Activated naive CD4-positive, alpha-beta T cell treated with anti-CD3 and anti-CD28 coated beads for 36 hours (primary cell): ENCODE measurements at regions not wholly inside any gene's neighbourhood (a gene's known extent, or its start where the extent isn't known, plus 50 kb on each side); places are given as distances from the start of the nearest gene placed in this dataset.
"Not testable (repeated sequence)": the region's sequence is repeated elsewhere in the genome, so short reads cannot be mapped to it uniquely, and the experiment has no call there.

Experiments used
- CTCF ChIA-PET: fragments of 350-600 bp; sonication (Branson Sonifier 250); formaldehyde crosslinking; loops from one replicate; lab custom pipeline; 2021; ENCODE audit warnings: antibody characterized with exemption; lab: Charles Lee
- DNase-seq: peaks from one replicate; pipeline ENCODE4 v3.0.0-alpha.2; 2020
- H3K27ac Mint-ChIP-seq: one replicate; pipeline ENCODE4 v1.8.0; 2021; ENCODE audit warnings: mild to moderate bottlenecking, mixed read lengths
- H3K27me3 Mint-ChIP-seq: one replicate; pipeline ENCODE4 v1.8.0; 2021; ENCODE audit warnings: low read depth, mixed read lengths
- H3K36me3 Mint-ChIP-seq: one replicate; pipeline ENCODE4 v1.8.0; 2021; ENCODE audit warnings: low read depth, mixed read lengths
- H3K4me1 Mint-ChIP-seq: one replicate; pipeline ENCODE4 v1.8.0; 2021; ENCODE audit warnings: low read depth, mixed read lengths
- H3K4me3 Mint-ChIP-seq: one replicate; pipeline ENCODE4 v1.8.0; 2021; ENCODE audit warnings: mild to moderate bottlenecking, moderate library complexity, mixed read lengths
- H3K9me3 Mint-ChIP-seq: one replicate; pipeline ENCODE4 v1.8.0; 2021; ENCODE audit warnings: mixed read lengths
- intact Hi-C: fragments of 100-400 bp; cut with micrococcal nuclease; formaldehyde crosslinking; loops from one replicate; pipeline ENCODE4 v1.15.1; 2023

DNA sequence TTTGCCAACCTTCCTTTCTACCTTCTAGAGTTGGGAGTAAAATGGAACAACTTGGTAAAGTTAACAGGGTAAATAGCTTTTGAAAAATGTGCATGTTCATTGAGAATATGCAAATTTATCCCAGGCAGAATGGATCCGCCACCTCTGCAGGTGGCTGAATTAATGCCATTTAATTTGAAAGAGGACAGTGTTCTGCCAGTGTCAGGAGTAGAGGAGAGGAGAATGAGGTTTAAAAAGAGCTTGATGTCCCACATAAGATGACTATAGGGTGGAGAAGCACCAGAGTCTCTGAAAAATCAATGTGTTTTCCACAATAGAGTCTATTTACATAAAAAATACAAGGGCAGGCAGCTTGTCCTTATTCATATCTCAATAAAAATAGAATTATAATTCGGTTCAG lies 1804.3 kb upstream of the PCDH10 start:
- no peak overlapping the region for H3K27ac Mint-ChIP-seq
- no peaks in the 10 kb centered on the region for H3K4me1 Mint-ChIP-seq
- CTCF ChIA-PET: no interaction called here
- intact Hi-C loops: no loop called here
- H3K27me3 Mint-ChIP-seq: no peaks in the 10 kb centered on the region
- peaks cover 1% of the 10 kb centered on the region for H3K9me3 Mint-ChIP-seq
- H3K4me3 Mint-ChIP-seq: no peak overlapping the region
- H3K36me3 Mint-ChIP-seq: no peaks in the 10 kb centered on the region
- no peak for DNase-seq

DNA sequence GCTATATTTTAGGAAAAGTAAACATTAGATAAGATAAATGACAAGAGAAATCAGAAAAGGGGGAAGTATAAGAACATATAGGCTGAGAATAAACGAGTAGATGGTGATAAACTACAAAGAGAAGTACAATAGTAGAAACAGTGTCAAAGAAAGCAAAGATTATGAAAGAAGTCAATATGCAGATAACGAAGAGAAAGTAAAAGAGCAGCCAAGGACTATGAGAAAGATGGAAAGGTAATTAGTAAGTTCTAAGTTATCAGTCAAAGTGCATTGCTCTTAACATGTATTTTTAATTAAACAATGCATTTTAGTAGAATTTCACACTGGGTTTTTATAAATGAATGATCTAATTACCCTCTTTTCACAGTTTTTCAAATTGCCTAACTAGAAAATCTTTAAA lies 1801.3 kb upstream of the PCDH10 start:
- H3K4me1 Mint-ChIP-seq: no peaks in the 10 kb centered on the region
- no peak for DNase-seq
- peaks cover 3% of the 10 kb centered on the region for H3K9me3 Mint-ChIP-seq
- no peak overlapping the region for H3K27ac Mint-ChIP-seq
- intact Hi-C loops: no loop called here
- CTCF ChIA-PET: no interaction called here
- H3K4me3 Mint-ChIP-seq: no peak overlapping the region
- H3K36me3 Mint-ChIP-seq: no peaks in the 10 kb centered on the region
- H3K27me3 Mint-ChIP-seq: no peaks in the 10 kb centered on the region

DNA sequence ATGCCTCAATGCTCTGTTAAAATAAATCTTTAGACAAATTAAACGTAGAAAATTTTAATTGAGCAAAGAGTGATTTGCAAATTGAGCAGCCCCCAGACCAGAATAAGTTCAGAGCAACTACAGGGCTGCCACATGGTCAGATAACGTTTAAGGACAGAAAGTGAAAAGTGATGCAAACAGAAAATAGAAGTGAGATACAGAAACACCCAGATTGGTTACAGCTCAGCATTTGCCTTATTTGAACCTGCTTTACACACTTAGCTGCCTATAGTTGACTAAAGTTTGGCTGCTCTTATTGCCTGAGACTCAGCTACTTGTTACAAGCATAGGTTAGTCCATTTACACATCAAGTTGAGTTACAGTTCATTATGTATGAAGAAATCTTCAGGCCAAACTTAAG lies 1800.8 kb upstream of the PCDH10 start:
- CTCF ChIA-PET: no interaction called here
- H3K4me1 Mint-ChIP-seq: no peaks in the 10 kb centered on the region
- H3K4me3 Mint-ChIP-seq: no peak overlapping the region
- H3K36me3 Mint-ChIP-seq: no peaks in the 10 kb centered on the region
- no peak overlapping the region for H3K27ac Mint-ChIP-seq
- intact Hi-C loops: no loop called here
- no peaks in the 10 kb centered on the region for H3K27me3 Mint-ChIP-seq
- H3K9me3 Mint-ChIP-seq: peaks cover 3% of the 10 kb centered on the region
- no peak for DNase-seq

DNA sequence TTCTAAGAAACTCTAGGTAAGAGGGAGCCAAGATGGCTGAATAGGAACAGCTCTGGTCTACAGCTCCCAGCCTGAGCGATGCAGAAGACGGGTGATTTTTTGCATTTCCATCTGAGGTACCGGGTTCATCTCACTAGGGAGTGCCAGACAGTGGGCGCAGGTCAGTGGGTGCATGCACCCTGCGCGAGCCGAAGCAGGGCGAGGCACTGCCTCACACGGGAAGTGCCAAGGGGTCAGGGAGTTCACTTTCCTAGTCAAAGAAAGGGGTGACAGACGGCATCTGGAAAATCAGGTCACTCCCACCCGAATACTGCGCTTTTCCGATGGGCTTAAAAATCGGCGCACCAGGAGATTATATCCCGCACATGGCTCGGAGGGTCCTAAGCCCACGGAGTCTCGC lies 1796.7 kb upstream of the PCDH10 start:
- H3K9me3 Mint-ChIP-seq, H3K4me1 Mint-ChIP-seq, H3K36me3 Mint-ChIP-seq, H3K4me3 Mint-ChIP-seq, CTCF ChIA-PET, H3K27me3 Mint-ChIP-seq, intact Hi-C loops, H3K27ac Mint-ChIP-seq, DNase-seq: not testable (repeated sequence)

DNA sequence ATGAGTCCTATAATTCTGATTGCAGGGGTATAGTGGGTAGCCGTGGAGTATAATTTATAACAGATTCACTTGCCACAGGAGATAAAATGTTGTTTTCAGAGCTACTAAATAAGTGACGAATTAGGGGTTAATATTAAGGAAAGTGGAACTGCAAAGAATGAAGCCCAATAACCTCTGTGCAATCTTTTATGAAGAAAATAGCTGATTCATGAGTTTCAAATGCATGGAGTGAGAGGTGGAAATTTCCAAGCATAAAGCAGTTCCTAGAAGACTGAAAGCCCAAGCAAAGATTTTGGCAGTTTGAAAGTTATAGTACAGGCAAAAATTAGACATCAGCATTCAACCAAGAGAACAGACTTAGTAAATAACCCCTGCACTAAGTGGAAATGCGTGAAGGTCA lies 1782.4 kb upstream of the PCDH10 start:
- no peak overlapping the region for H3K4me3 Mint-ChIP-seq
- H3K27me3 Mint-ChIP-seq: no peaks in the 10 kb centered on the region
- no peak overlapping the region for H3K27ac Mint-ChIP-seq
- CTCF ChIA-PET: interaction anchor here (0.7 kb wide), 1 partner anchor 20 kb away, joined by 4 read pairs; no protein-coding TSS in a partner anchor
- H3K9me3 Mint-ChIP-seq: peaks cover 7% of the 10 kb centered on the region
- no peak for DNase-seq
- no peaks in the 10 kb centered on the region for H3K4me1 Mint-ChIP-seq
- intact Hi-C loops: no loop called here
- H3K36me3 Mint-ChIP-seq: no peaks in the 10 kb centered on the region

DNA sequence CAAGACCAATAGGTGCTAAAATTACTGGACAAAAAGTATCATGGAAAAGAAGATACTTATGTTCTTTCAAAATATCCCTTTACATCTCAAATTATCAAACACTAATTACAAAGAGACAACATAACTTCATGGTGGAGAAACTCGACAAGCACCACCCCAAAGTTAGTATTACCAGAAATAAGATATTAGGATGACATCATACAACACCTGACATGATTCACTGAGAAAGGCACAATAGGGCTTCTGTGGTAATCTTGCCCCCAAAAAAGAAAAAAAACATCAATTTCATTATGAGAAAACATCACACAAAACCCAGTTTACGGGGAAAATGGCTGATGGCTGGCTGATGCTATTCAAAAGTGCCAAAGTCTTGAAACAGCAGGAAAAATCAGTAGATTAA lies 1781.7 kb upstream of the PCDH10 start:
- peaks cover 7% of the 10 kb centered on the region for H3K9me3 Mint-ChIP-seq
- no peaks in the 10 kb centered on the region for H3K36me3 Mint-ChIP-seq
- no peak for DNase-seq
- H3K27ac Mint-ChIP-seq: no peak overlapping the region
- CTCF ChIA-PET: no interaction called here
- H3K27me3 Mint-ChIP-seq: no peaks in the 10 kb centered on the region
- no peaks in the 10 kb centered on the region for H3K4me1 Mint-ChIP-seq
- intact Hi-C loops: no loop called here
- no peak overlapping the region for H3K4me3 Mint-ChIP-seq

DNA sequence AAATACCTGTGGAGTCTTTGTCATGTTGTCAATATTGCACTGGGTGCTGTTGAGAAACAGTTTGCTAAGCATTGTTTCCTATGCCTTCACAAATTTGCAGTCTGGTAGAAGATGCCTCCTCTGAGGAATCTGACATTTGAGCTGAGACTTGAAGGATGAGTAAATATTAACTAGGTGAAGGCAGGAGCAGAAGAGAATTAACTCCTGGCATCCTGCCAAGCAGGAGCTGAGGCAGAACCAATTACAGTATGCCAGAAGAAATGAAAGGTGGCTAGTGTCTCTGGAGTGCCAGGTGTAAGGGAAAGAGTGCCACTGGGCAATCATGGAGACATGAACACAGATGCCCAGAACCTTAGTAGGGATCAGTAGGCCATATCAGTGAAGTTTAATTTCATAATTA lies 1778.2 kb upstream of the PCDH10 start:
- intact Hi-C loops: no loop called here

DNA sequence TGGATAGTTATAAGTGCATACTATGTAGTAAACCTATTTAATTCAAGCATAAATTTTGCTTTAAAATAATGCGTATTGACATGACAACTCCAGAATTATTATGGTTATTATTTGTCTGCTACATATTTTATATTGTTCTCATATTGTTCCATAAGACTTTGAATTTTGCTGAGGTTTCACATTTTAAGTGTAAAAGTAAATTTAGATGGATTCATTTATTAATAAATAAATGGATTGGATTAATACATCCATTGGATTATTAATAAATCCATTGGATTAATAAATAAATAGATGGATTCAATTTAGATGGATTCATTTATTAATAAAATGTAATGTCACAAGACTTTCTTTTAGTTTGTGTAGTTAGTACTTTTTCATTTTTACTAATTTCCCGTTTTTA lies 1768.0 kb upstream of the PCDH10 start:
- H3K4me1 Mint-ChIP-seq: no peaks in the 10 kb centered on the region
- no peak for DNase-seq
- CTCF ChIA-PET: no interaction called here
- H3K36me3 Mint-ChIP-seq: no peaks in the 10 kb centered on the region
- no peak overlapping the region for H3K27ac Mint-ChIP-seq
- no peaks in the 10 kb centered on the region for H3K27me3 Mint-ChIP-seq
- peaks cover 12% of the 10 kb centered on the region for H3K9me3 Mint-ChIP-seq
- no peak overlapping the region for H3K4me3 Mint-ChIP-seq
- intact Hi-C loops: no loop called here

More for the DNA sequence above, 1778.2 kb upstream of the PCDH10 start:
- Mint-ChIP-seq H3K4me1 (no peaks in the 10 kb centered on the region), H3K27ac (no peak overlapping the region), H3K27me3 (no peaks in the 10 kb centered on the region), H3K4me3 (no peak overlapping the region), H3K9me3 (peaks cover 7% of the 10 kb centered on the region), H3K36me3 (no peaks in the 10 kb centered on the region)
- CTCF ChIA-PET: no interaction called here
- no peak for DNase-seq

DNA sequence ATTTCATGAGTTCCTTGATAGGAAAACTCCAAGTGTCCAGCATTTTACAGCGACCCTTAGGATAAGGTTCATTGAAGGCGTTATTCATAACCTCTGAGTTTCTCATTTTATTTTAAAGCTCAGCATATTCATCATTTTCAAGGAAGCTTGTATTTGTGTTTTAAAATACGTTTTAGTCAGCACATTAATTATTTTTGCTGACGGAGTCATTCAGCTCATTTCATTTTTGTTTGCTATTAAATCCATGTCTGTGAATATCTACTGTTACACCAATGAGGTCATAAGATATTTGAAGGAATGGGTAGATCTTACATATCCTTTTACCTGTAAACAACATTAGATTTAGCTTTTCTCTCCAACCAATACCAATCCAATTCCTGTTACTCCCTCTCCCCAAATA lies 1766.3 kb upstream of the PCDH10 start:
- Mint-ChIP-seq H3K4me3 (no peak overlapping the region), H3K27ac (no peak overlapping the region), H3K4me1 (no peaks in the 10 kb centered on the region), H3K36me3 (no peaks in the 10 kb centered on the region), H3K9me3 (peaks cover 14% of the 10 kb centered on the region), H3K27me3 (no peaks in the 10 kb centered on the region)
- no peak for DNase-seq
- intact Hi-C loops: no loop called here
- CTCF ChIA-PET: no interaction called here

DNA sequence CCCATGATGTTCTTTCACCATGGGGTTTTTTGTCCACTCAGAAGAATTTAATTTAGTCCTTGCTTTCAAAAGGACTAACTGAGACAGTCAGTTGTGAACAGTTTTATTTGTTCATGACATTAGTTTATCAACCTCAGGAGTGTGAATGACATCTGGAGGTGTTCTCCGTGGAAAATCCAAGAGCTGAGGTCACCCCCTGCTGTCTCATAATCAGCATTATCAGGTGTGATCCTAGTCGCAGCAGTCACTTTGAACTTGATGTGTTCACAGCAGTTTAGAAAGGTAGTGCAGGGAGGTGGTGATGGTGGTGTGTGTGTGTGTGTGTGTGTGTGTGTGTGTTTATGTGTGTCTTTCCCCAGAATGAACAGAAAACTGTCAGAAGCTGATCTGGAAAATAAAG lies 1760.8 kb upstream of the PCDH10 start:
- CTCF ChIA-PET: no interaction called here
- Mint-ChIP-seq H3K27ac (no peak overlapping the region), H3K4me1 (no peaks in the 10 kb centered on the region), H3K9me3 (peaks cover 16% of the 10 kb centered on the region), H3K4me3 (no peak overlapping the region), H3K36me3 (no peaks in the 10 kb centered on the region), H3K27me3 (no peaks in the 10 kb centered on the region)
- no peak for DNase-seq
- intact Hi-C loops: no loop called here

DNA sequence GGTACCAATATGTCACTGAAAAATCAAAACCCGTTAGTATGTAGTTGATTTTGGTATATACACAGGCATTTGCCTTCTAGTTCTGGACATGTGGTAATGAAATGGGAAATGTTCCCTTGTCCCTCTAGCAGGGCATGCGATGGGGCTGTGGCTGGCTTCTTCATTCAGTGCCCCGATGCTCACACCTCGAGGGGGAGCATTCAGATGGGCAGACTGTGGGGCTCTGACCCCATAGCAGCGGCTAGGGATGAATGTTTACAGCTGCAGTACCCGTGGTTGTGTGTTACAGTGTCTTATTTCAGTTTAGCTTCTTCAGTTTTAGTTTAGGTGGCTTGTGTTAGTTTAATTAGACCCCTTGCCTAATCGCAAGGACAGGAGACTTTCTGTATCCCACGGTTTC lies 1741.0 kb upstream of the PCDH10 start:
- H3K27ac Mint-ChIP-seq: no peak overlapping the region
- H3K36me3 Mint-ChIP-seq: no peaks in the 10 kb centered on the region
- H3K4me3 Mint-ChIP-seq: no peak overlapping the region
- H3K4me1 Mint-ChIP-seq: no peaks in the 10 kb centered on the region
- CTCF ChIA-PET: no interaction called here
- intact Hi-C loops: no loop called here
- H3K27me3 Mint-ChIP-seq: no peaks in the 10 kb centered on the region
- H3K9me3 Mint-ChIP-seq: peaks cover 11% of the 10 kb centered on the region
- no peak for DNase-seq

DNA sequence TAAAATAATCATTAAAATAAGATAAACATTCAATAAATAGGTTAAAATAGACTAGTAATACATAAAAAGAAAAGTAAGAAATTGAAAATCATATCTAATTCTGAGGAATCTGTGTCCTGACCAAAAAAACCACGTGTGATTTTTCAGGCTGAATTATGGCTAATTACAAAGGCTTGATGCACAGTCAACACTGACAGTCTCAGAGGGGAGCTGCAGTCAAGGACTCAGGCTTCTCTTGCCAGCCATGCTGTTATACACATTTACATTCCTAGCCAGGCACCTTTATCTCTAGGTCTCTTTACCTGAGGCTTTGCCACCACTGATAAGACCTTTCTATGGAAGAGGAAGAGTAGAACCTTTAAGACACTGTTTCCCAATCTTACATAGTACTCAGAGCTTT lies 1737.7 kb upstream of the PCDH10 start:
- intact Hi-C loops: no loop called here
- DNase-seq: no peak
- CTCF ChIA-PET: no interaction called here
- no peak overlapping the region for H3K27ac Mint-ChIP-seq
- H3K4me1 Mint-ChIP-seq: no peaks in the 10 kb centered on the region
- no peaks in the 10 kb centered on the region for H3K36me3 Mint-ChIP-seq
- no peaks in the 10 kb centered on the region for H3K27me3 Mint-ChIP-seq
- H3K4me3 Mint-ChIP-seq: no peak overlapping the region
- H3K9me3 Mint-ChIP-seq: peaks cover 9% of the 10 kb centered on the region

DNA sequence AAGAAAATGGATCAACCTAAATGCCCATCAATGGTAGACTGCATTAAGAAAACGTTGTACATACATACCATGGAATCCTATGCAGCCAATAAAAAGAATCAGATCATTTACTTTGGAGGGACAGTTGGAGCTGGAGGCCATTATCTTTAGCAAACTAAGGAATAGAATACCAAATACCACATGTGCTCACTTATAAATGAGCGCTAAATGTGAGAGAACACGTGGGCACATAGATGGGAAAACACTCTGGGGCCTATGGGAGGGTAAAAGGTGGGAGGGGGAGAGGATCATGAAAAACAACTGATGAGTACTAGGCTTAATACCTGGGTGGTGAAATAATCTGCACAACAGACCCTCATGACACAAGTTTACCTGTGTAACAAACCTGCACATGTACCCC lies 1729.9 kb upstream of the PCDH10 start:
- Mint-ChIP-seq H3K27me3 (no peaks in the 10 kb centered on the region), H3K4me3 (no peak overlapping the region), H3K36me3 (peaks cover 4% of the 10 kb centered on the region), H3K4me1 (no peaks in the 10 kb centered on the region), H3K9me3 (peaks cover 7% of the 10 kb centered on the region), H3K27ac (no peak overlapping the region)
- CTCF ChIA-PET: no interaction called here
- intact Hi-C loops: no loop called here
- DNase-seq: no peak
